ENCODE measurements at regions not wholly inside any gene's neighbourhood (a gene's known extent, or its start where the extent isn't known, plus 50 kb on each side); places are given as distances from the start of the nearest gene placed in this dataset.

DNA sequence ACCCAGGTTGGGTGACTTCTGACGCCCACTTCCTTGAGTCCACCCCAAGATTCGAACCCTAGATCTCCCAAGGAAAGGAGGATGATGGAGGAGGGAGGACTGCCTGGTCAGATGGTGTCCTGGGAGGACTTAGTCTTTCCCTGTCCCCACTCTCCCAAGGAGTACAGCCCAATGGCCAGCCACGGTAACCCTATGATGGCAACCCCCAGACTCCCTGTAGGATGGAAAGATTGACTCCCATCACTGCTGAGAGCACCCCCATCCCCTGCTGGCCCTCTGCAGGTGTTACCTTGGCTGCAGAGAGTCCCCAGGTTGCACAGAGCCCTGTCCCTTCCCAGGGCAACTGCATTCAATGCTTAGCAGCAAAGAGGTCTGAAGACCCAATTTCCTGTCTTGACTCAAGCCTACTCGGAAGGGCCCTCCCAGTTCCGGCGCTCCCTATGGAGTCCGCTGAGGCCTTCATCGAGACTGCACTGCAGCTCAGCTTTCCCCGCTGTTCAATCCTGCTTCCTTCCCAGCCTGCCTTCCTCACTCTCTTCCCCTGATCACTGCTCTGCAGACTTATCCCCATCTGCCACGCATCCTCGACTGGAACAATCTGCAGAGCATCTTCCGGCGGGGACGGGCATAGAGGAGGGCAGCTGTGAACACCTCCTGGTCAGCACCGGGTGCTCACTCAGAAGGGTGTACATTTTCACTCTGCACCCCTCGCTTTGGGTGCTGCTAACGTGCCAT, 50.8 kb upstream of the OCM2 start:
- TF ChIP-seq, protein P1, sequence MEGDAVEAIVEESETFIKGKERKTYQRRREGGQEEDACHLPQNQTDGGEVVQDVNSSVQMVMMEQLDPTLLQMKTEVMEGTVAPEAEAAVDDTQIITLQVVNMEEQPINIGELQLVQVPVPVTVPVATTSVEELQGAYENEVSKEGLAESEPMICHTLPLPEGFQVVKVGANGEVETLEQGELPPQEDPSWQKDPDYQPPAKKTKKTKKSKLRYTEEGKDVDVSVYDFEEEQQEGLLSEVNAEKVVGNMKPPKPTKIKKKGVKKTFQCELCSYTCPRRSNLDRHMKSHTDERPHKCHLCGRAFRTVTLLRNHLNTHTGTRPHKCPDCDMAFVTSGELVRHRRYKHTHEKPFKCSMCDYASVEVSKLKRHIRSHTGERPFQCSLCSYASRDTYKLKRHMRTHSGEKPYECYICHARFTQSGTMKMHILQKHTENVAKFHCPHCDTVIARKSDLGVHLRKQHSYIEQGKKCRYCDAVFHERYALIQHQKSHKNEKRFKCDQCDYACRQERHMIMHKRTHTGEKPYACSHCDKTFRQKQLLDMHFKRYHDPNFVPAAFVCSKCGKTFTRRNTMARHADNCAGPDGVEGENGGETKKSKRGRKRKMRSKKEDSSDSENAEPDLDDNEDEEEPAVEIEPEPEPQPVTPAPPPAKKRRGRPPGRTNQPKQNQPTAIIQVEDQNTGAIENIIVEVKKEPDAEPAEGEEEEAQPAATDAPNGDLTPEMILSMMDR (IDR thresholded peaks at IDR 0.05; ENCODE audit: control extremely low read depth, extremely low read depth, low read depth, missing control alignments), result no peak
- ChIA-PET POLR2A (no interaction called here), CTCF (interaction anchor here (1.0 kb wide), 1 partner anchor 127 kb away, joined by 3 read pairs; no protein-coding TSS in a partner anchor)
- no peak for DNase-seq (ENCODE audit: extremely low spot score)

DNA sequence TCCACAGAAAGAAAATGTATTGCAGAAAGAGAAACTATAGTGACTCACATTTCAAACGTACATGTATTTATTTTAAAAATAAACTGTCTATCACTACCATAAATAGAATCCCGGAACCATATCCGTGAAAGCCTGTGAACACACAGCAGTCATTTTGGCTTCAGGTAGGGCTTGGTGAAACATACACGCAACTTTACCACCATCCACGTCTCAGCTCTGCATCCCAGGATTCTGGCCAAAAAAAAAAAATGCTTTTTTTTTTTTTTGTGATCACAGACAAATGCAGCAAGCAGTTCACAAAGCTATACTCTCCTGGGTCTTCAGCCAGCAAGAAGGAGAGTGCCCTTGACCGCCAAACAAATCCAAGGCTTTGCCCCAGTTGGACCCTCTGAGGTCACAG, 56.8 kb upstream of the OCM2 start:
- CTCF ChIA-PET, result no interaction called here

DNA sequence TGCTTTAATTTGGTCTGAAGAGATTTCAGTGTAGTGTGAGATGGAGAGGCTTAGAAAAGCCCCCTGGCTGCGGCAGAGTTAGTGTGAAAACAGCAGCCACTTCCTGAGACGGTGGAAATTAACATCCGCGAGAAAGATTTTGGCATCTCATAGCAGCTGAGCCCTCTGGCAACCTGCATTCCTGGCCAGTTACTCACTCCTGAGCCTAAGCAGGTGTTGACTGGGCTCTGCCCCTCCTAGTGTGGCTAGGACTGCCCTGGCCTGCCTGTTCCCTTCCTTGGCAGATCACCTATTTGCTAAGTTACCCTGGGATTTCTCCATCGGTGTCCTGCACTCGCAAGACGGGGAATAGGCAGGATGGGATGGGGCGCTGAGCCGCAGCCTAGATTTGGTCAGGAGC, 57.6 kb upstream of the LMTK2 start:
- DNase-seq (ENCODE audit: extremely low spot score), result no peak
- TF ChIP-seq, protein P1 (IDR thresholded peaks at IDR 0.05; ENCODE audit: control extremely low read depth, extremely low read depth, low read depth, missing control alignments), result no peak
- CTCF ChIA-PET, result no interaction called here
- POLR2A ChIA-PET, result no interaction called here

More for the DNA sequence above, 56.8 kb upstream of the OCM2 start:
- no peak for DNase-seq (ENCODE audit: extremely low spot score)
- POLR2A ChIA-PET, result no interaction called here
- TF ChIP-seq, protein P1 (IDR thresholded peaks at IDR 0.05; ENCODE audit: control extremely low read depth, extremely low read depth, low read depth, missing control alignments), result no peak

DNA sequence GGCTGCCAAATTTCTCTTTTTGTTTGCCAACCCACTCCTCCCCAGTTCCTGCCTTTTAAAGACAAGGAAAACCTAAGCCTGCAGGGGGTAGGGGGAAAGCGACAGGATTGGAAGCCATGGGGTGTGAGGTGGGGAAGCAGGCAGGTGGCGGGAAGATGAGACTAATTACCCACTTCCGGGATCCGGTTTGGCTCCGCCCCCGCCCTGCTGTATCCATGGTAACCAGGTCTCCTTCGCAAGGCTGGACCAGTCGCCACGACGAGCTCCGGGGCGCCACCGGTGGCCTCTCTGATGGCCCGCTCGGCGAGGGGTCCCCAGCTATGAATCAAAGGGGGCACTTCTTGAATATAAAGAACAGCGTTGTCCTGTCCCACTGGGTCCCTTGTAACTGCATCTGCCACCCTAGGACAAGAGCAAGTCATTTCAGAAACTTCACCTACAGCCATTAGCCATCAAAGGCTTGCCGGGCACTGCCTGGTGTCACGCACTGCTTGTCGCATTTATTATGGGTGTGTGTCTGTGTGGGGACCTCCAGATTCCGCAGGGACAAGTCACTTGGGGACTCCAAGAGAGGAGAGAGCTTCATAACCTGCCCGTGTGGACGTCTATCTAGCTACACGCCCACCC, 55.4 kb upstream of the LMTK2 start:
- ChIA-PET POLR2A (no interaction called here), CTCF (interaction anchor here (0.6 to 1.5 kb wide), 3 partner anchors 55 to 118 kb away, joined by 3 to 4 read pairs (median 3); no protein-coding TSS in a partner anchor)
- TF ChIP-seq, protein P1 (IDR thresholded peaks at IDR 0.05; ENCODE audit: control extremely low read depth, extremely low read depth, low read depth, missing control alignments), result no peak
- no peak for DNase-seq (ENCODE audit: extremely low spot score)

DNA sequence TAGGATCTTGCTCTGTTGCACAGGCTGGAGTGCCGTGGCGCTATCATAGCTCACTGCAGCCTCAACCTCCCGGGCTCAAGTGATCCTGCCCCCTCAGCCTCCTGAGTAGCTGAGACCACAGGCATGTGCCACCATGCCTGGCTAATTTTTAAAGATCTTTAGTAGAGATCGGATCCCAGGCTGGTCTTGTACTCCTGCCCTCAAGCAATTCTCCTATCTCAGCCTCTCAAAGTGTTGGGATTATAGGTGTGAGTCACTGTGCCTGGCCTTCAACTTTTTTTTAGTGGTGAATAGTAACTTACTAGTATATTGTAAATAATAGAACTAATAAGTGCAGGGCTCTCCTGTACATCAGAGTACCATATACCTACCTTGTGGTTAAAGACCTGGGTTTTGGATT, 52.1 kb upstream of the LMTK2 start:
- POLR2A ChIA-PET, result no interaction called here
- DNase-seq (ENCODE audit: extremely low spot score), result no peak
- TF ChIP-seq, protein P1 (IDR thresholded peaks at IDR 0.05; ENCODE audit: control extremely low read depth, extremely low read depth, low read depth, missing control alignments), result no peak
- CTCF ChIA-PET, result interaction anchor here (1.9 kb wide), 1 partner anchor 114 kb away, joined by 7 read pairs; no protein-coding TSS in a partner anchor

DNA sequence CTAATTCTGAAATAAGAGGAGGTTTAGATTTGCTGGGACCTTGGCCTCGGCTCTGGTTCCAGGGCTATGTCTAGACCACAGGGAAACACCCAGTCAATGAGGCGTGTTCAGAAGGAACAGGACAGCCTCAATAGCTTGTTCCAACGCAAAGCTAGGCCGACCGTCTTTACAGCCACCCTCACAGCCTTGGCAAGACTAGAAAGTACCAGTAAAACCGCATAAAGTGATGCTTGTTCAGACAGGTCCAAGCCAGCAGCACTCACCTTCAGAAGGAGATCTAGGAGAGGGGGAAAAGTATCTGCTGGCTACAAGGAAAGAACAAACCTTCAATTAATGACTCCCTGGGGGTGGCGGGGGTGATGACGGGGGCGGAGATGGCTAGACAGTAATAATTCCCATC, 50.1 kb upstream of the LMTK2 start:
- TF ChIP-seq, protein P1 (IDR thresholded peaks at IDR 0.05; ENCODE audit: control extremely low read depth, extremely low read depth, low read depth, missing control alignments), result no peak
- CTCF ChIA-PET, result interaction anchor here (1.9 kb wide), 1 partner anchor 112 kb away, joined by 7 read pairs; no protein-coding TSS in a partner anchor
- POLR2A ChIA-PET, result no interaction called here
- no peak for DNase-seq (ENCODE audit: extremely low spot score)

Data from GM10248 (cell line).